Stomach (tissue), 8 donors: ENCODE measurements at regions not wholly inside any gene's neighbourhood (a gene's known extent, or its start where the extent isn't known, plus 50 kb on each side); places are given as distances from the start of the nearest gene placed in this dataset.

Experiments used
- DNase-seq, 2 donors: peaks; one replicate each; pipeline versions ENCODE4 v3.0.0 to v3.0.0-alpha.2; 2013 to 2019
- H3K27ac ChIP-seq, 5 donors: fragments of 200-600 bp in 4 of 5; sonication (generic) in 4 of 5; one replicate each; pipeline ENCODE4 v1.5.1; 2013 to 2019; ENCODE audit warnings: mild to moderate bottlenecking in 1 of 5, moderate library complexity in 1 of 5
- H3K27me3 ChIP-seq, 3 donors: fragments of 200-600 bp; sonication (generic); one replicate each; pipeline ENCODE4 v1.5.1; 2017 to 2019; ENCODE audit warnings: mixed run types in 1 of 3
- H3K36me3 ChIP-seq, 4 donors: fragments of 200-600 bp; sonication (generic); 1 replicate in 3 of 4; 2 replicates in 1 of 4; pipeline ENCODE4 v1.5.1; 2016 to 2019
- H3K4me1 ChIP-seq, 4 donors: fragments of 200-600 bp; sonication (generic); one replicate each; pipeline ENCODE4 v1.5.1; 2016 to 2019
- H3K4me3 ChIP-seq, 4 donors: fragments of 200-600 bp; sonication (generic) in 3 of 4; one replicate each; pipeline ENCODE4 v1.5.1; 2016 to 2019; ENCODE audit warnings: mild to moderate bottlenecking in 1 of 4
- H3K9me3 ChIP-seq, 4 donors: fragments of 200-600 bp; sonication (generic); one replicate each; pipeline ENCODE4 v1.5.1; 2016 to 2019
- CTCF ChIP-seq, 7 experiments: fragments of 450-650 bp in 4 of 7; fragments of 200-600 bp in 3 of 7; sonication (generic) in 3 of 7; IDR thresholded peaks; one replicate each; pipeline ENCODE4 v1.5.1; 2016 to 2019; ENCODE audit warnings: antibody characterized with exemption in 7 of 7, control low read depth in 2 of 7, mild to moderate bottlenecking in 1 of 7
- EP300 ChIP-seq: sonication (generic); formaldehyde crosslinking; IDR thresholded peaks from one replicate; pipeline ENCODE4 v1.6.1; 2017; ENCODE audit warnings: antibody characterized with exemption
- POLR2A ChIP-seq, 4 donors: fragments of 450-650 bp; IDR thresholded peaks; one replicate each; pipeline ENCODE4 v1.6.1; 2016; ENCODE audit warnings: antibody characterized with exemption in 4 of 4, control low read depth in 2 of 4, mild to moderate bottlenecking in 1 of 4, moderate library complexity in 1 of 4
- POLR2AphosphoS5 ChIP-seq, 3 donors: sonication (generic); formaldehyde crosslinking; IDR thresholded peaks; one replicate each; pipeline ENCODE4 v1.6.1; 2016; ENCODE audit warnings: antibody characterized with exemption in 3 of 3
- WGBS, 5 donors: extraction: QIAGEN DNeasy Blood & Tissue Kit in 3 of 5; methylation state at CpG; one replicate each; pipeline versions ENCODE4 v1.1.5 to v1.1.7; 2013 to 2018; 5-methylcytosine and 5-hydroxymethylcytosine counted together
- intact Hi-C: fragments of 100-400 bp; cut with DNase I; formaldehyde crosslinking; loops from one replicate; pipeline ENCODE4 v1.15.1; 2023; ENCODE audit warnings: low total_unique reads
- donor health status: healthy with polysubstance abuse.
- donor health status: Bipolar disorder and iron deficiency.
- donor health status: healthy.

GRCh38 chr1:29428280-29428615 is 191.9 kb downstream of the PTPRU start:
- WGBS, 5 donors, result 79 to 92% (median 88%) methylated on average over 4 of the region's 4 CpGs
- no peak for DNase-seq
- Histone ChIP-seq H3K9me3 (peaks cover 0 to 26% (median 12%) of the 10 kb centered on the region in 4 donors), H3K4me3 (no peak overlapping the region), H3K27me3 (peaks cover 0 to 15% (median 0%) of the 10 kb centered on the region in 3 donors), H3K27ac (no peak overlapping the region), H3K36me3 (no peaks in the 10 kb centered on the region), H3K4me1 (no peaks in the 10 kb centered on the region)
- intact Hi-C loops, result no loop called here
- no peak for TF ChIP-seq CTCF (IDR thresholded peaks at IDR 0.05)
- TF ChIP-seq EP300, result no peak
- no peak for TF ChIP-seq POLR2AphosphoS5 (IDR thresholded peaks at IDR 0.05)
- no peak for TF ChIP-seq POLR2A (IDR thresholded peaks at IDR 0.05)

GRCh38 chr1:29427614-29428279 is 191.4 kb downstream of the PTPRU start:
- 79 to 91% (median 86%) methylated on average over 3 of the region's 3 CpGs for WGBS, 5 donors
- no peak for DNase-seq
- intact Hi-C loops, result no loop called here
- no peak for TF ChIP-seq POLR2A (IDR thresholded peaks at IDR 0.05)
- TF ChIP-seq EP300, result no peak
- TF ChIP-seq CTCF (IDR thresholded peaks at IDR 0.05), result no peak
- TF ChIP-seq POLR2AphosphoS5 (IDR thresholded peaks at IDR 0.05), result no peak
- Histone ChIP-seq H3K9me3 (peaks cover 0 to 26% (median 12%) of the 10 kb centered on the region in 4 donors), H3K27ac (no peak overlapping the region), H3K4me3 (no peak overlapping the region), H3K36me3 (no peaks in the 10 kb centered on the region), H3K4me1 (no peaks in the 10 kb centered on the region), H3K27me3 (peaks cover 0 to 15% (median 0%) of the 10 kb centered on the region in 3 donors)

GRCh38 chr1:29426701-29427279 is 190.5 kb downstream of the PTPRU start:
- DNase-seq, result no peak
- Histone ChIP-seq H3K27me3 (peaks cover 0 to 15% (median 0%) of the 10 kb centered on the region in 3 donors), H3K9me3 (peaks cover 0 to 23% (median 12%) of the 10 kb centered on the region in 4 donors), H3K27ac (no peak overlapping the region), H3K4me3 (no peak overlapping the region), H3K36me3 (no peaks in the 10 kb centered on the region), H3K4me1 (no peaks in the 10 kb centered on the region)
- TF ChIP-seq CTCF (IDR thresholded peaks at IDR 0.05) (no peak), EP300 (no peak), POLR2AphosphoS5 (IDR thresholded peaks at IDR 0.05) (no peak), POLR2A (IDR thresholded peaks at IDR 0.05) (no peak)
- intact Hi-C loops, result no loop called here
- WGBS, 5 donors, result 74 to 88% (median 76%) methylated on average over 7 of the region's 7 CpGs

GRCh38 chr1:29425631-29426030 is 189.3 kb downstream of the PTPRU start:
- peaks cover 0 to 21% (median 12%) of the 10 kb centered on the region in 4 donors for H3K9me3 ChIP-seq
- DNase-seq, result no peak

More at GRCh38 chr1:29425631-29426030, 189.3 kb downstream of the PTPRU start:
- H3K27me3 ChIP-seq, result peaks cover 0 to 15% (median 0%) of the 10 kb centered on the region in 3 donors
- WGBS, 5 donors, result 85 to 98% (median 88%) methylated on average over 2 of the region's 2 CpGs
- intact Hi-C loops, result no loop called here
- TF ChIP-seq EP300, result no peak
- no peak for TF ChIP-seq POLR2AphosphoS5 (IDR thresholded peaks at IDR 0.05)
- TF ChIP-seq POLR2A (IDR thresholded peaks at IDR 0.05), result no peak
- no peak for TF ChIP-seq CTCF (IDR thresholded peaks at IDR 0.05)
- no peak overlapping the region for H3K4me3 ChIP-seq
- H3K27ac ChIP-seq, result no peak overlapping the region
- H3K36me3 ChIP-seq, result no peaks in the 10 kb centered on the region
- H3K4me1 ChIP-seq, result no peaks in the 10 kb centered on the region
